Thyroid gland (tissue), 4 donors: ENCODE measurements at regions not wholly inside any gene's neighbourhood (a gene's known extent, or its start where the extent isn't known, plus 50 kb on each side); places are given as distances from the start of the nearest gene placed in this dataset.

Experiments
- DNase-seq, 2 donors: peaks; one replicate each; pipeline ENCODE4 v3.0.0-alpha.2; 2019
- H3K27ac ChIP-seq, 3 donors: fragments of 200-600 bp; sonication (generic); 1 replicate in 2 of 3; 2 replicates in 1 of 3; pipeline ENCODE4 v1.5.1; 2016 to 2019; ENCODE audit warnings: mild to moderate bottlenecking in 1 of 3, moderate library complexity in 1 of 3
- H3K27me3 ChIP-seq: fragments of 200-600 bp; sonication (generic); one replicate; pipeline ENCODE4 v1.5.1; 2019
- H3K36me3 ChIP-seq, 2 donors: fragments of 200-600 bp; sonication (generic); one replicate each; pipeline ENCODE4 v1.5.1; 2016 to 2019
- H3K4me1 ChIP-seq, 2 donors: fragments of 200-600 bp; sonication (generic); one replicate each; pipeline ENCODE4 v1.5.1; 2017 to 2019
- H3K4me3 ChIP-seq, 3 donors: fragments of 200-600 bp; sonication (generic); replicated peaks in 1 of 3; 1 replicate in 2 of 3; 2 replicates in 1 of 3; pipeline ENCODE4 v1.5.1; 2016; ENCODE audit warnings: mild to moderate bottlenecking in 1 of 3
- H3K9me3 ChIP-seq: fragments of 200-600 bp; sonication (generic); one replicate; pipeline ENCODE4 v1.5.1; 2017
- POLR2A ChIP-seq, 2 donors: fragments of 450-650 bp; IDR thresholded peaks; one replicate each; pipeline ENCODE4 v1.6.1; 2017; ENCODE audit warnings: antibody characterized with exemption in 2 of 2, mild to moderate bottlenecking in 2 of 2, moderate library complexity in 1 of 2
- WGBS, 2 donors: methylation state at CpG; one replicate each; pipeline ENCODE4 v1.1.5; 2017; 5-methylcytosine and 5-hydroxymethylcytosine counted together
- intact Hi-C: fragments of 100-400 bp; cut with DNase I; formaldehyde crosslinking; loops from one replicate; pipeline ENCODE4 v1.15.1; 2023
- TF ChIP-seq, protein P1 (sequence below), 6 experiments: fragments of 200-600 bp in 3 of 6; fragments of 450-650 bp in 3 of 6; sonication (generic) in 3 of 6; IDR thresholded peaks; one replicate each; pipeline ENCODE4 v1.5.1; 2016 to 2019; ENCODE audit warnings: antibody characterized with exemption in 6 of 6, mild to moderate bottlenecking in 2 of 6, inconsistent platforms in 1 of 6, moderate library complexity in 1 of 6

DNA sequence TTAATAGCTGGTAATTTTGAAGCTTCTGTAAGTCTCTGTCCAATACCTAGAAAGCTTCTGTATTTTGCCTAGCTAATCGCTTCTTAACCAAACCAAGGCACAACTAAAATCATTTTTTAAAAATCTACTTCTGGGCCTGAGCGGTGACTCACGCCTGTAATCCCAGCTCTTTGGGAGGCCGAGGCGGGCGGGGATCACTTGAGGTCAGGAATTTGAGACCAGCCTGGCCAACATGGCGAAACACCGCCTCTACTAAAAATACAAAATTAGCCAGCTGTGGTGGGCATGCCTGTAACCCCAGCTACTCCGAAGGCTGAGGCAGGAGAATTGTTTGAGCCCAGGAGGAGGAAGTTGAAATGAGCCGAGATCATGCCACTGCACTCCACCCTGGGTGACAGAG lies 148.6 kb upstream of the FIGN start:
- intact Hi-C loops, result no loop called here
- TF ChIP-seq, protein P1, sequence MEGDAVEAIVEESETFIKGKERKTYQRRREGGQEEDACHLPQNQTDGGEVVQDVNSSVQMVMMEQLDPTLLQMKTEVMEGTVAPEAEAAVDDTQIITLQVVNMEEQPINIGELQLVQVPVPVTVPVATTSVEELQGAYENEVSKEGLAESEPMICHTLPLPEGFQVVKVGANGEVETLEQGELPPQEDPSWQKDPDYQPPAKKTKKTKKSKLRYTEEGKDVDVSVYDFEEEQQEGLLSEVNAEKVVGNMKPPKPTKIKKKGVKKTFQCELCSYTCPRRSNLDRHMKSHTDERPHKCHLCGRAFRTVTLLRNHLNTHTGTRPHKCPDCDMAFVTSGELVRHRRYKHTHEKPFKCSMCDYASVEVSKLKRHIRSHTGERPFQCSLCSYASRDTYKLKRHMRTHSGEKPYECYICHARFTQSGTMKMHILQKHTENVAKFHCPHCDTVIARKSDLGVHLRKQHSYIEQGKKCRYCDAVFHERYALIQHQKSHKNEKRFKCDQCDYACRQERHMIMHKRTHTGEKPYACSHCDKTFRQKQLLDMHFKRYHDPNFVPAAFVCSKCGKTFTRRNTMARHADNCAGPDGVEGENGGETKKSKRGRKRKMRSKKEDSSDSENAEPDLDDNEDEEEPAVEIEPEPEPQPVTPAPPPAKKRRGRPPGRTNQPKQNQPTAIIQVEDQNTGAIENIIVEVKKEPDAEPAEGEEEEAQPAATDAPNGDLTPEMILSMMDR (IDR thresholded peaks at IDR 0.05), result no peak
- no peak for TF ChIP-seq POLR2A (IDR thresholded peaks at IDR 0.05)
- no peak overlapping the region for H3K4me3 ChIP-seq

DNA sequence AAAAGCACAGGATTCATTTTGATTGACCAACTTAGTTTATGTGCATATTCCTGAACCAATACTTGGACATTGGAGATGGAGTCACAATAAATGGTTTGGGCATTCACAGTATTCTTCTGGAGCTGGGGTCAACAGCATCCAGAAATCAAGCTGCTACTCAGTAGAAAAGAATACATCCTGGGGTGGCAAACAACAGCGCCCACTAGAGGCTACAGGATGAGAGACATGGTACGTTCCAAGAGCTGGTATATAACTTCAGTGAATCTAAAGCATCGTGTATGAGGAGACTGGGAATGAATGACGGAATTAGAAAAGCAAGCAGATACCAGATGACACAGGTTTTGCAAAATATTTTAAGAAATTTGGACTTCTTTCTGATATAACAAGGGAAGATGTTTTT lies 142.9 kb upstream of the FIGN start:
- no peaks in the 10 kb centered on the region for H3K9me3 ChIP-seq
- TF ChIP-seq, protein P1 (IDR thresholded peaks at IDR 0.05), result peak in 3 of 6 experiments; percentile 18 to 30 (median 29)
- no peak for TF ChIP-seq POLR2A (IDR thresholded peaks at IDR 0.05)
- H3K4me1 ChIP-seq, result no peaks in the 10 kb centered on the region
- H3K27me3 ChIP-seq, result no peaks in the 10 kb centered on the region
- no peak overlapping the region for H3K27ac ChIP-seq
- intact Hi-C loops, result no loop called here
- DNase-seq, result peak; percentile 6 to 10
- H3K36me3 ChIP-seq, result no peaks in the 10 kb centered on the region
- WGBS, 2 donors, result 68 to 74% methylated on average over 4 of the region's 4 CpGs
- no peak overlapping the region for H3K4me3 ChIP-seq

More for the DNA sequence above, 148.6 kb upstream of the FIGN start:
- Histone ChIP-seq H3K27me3 (no peaks in the 10 kb centered on the region), H3K9me3 (no peaks in the 10 kb centered on the region), H3K27ac (no peak overlapping the region), H3K36me3 (no peaks in the 10 kb centered on the region), H3K4me1 (no peaks in the 10 kb centered on the region)
- DNase-seq, result no peak
- WGBS, 2 donors, result 93 to 94% methylated on average over 10 of the region's 10 CpGs

DNA sequence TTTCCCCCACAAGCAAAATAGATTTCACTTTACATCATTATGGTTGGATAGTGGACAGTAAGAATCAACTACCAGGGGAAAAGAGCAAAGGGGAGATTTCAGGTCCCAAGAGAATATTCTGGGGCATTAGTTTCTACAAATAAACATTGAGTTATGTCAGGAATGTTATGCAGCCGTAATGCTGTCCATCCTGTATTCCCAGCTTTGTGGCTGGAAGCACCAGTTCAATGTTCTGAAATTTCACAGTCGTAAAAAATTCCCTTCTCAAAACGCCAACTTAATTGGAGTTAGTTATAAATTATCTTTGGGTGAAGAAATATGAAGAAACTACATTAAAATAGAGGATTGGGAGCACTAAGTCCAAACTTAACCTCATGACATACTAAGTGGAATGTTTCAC lies 141.5 kb upstream of the FIGN start:
- WGBS, 2 donors, result 49 to 53% methylated on average over 3 of the region's 3 CpGs
- Histone ChIP-seq H3K27ac (no peak overlapping the region), H3K9me3 (no peaks in the 10 kb centered on the region), H3K27me3 (no peaks in the 10 kb centered on the region), H3K4me3 (no peak overlapping the region), H3K4me1 (no peaks in the 10 kb centered on the region), H3K36me3 (no peaks in the 10 kb centered on the region)
- DNase-seq, result no peak
- intact Hi-C loops, result no loop called here
- TF ChIP-seq, protein P1 (IDR thresholded peaks at IDR 0.05), result no peak
- no peak for TF ChIP-seq POLR2A (IDR thresholded peaks at IDR 0.05)

DNA sequence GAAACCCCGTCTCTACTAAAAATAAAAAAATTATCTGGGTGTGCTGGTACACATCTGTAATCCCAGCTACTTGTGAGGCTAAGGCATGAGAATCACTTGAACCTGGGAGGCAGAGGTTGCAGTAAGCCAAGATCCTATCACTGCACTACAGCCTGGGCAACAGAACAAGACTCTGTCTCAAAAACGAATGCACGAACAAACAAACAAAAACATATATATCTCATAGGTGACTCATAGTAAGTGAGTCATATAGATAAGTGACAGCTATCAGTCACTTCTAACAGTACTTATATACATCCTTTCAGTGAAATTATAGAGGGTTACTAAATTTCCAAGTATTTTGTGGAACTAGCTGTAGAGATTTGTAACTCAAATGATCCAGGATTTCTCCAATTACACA lies 127.3 kb upstream of the FIGN start:
- Histone ChIP-seq H3K9me3 (no peaks in the 10 kb centered on the region), H3K4me3 (no peak overlapping the region), H3K36me3 (no peaks in the 10 kb centered on the region), H3K27me3 (no peaks in the 10 kb centered on the region), H3K4me1 (no peaks in the 10 kb centered on the region), H3K27ac (no peak overlapping the region)
- TF ChIP-seq, protein P1 (IDR thresholded peaks at IDR 0.05), result no peak
- TF ChIP-seq POLR2A (IDR thresholded peaks at IDR 0.05), result no peak
- no peak for DNase-seq
- intact Hi-C loops, result no loop called here
- 86 to 98% methylated on average over 3 of the region's 3 CpGs for WGBS, 2 donors

DNA sequence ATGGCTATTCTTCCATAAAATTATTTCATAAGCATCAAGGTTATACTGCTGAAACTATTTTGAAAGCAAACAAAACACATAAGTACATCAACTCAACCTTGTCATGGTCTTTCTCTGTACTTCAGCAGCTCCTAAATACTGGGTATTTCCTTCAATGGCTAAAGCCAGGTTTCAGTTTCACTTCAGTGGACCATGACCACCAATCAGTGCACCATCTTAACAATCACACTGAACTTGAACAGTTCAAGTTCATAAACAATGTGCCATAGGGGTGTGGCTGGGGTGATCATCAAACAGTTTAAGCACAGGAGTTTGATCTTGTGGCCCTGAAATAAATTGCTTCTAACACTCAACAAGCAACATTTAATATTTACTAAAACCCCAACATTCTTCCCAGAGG lies 124.1 kb upstream of the FIGN start:
- intact Hi-C loops, result no loop called here

More for the DNA sequence above, 124.1 kb upstream of the FIGN start:
- TF ChIP-seq, protein P1 (IDR thresholded peaks at IDR 0.05), result no peak
- TF ChIP-seq POLR2A (IDR thresholded peaks at IDR 0.05), result no peak
- no peaks in the 10 kb centered on the region for H3K4me1 ChIP-seq
- H3K9me3 ChIP-seq, result no peaks in the 10 kb centered on the region
- no peak overlapping the region for H3K27ac ChIP-seq
- no peak for DNase-seq
- H3K36me3 ChIP-seq, result no peaks in the 10 kb centered on the region
- H3K27me3 ChIP-seq, result no peaks in the 10 kb centered on the region
- no peak overlapping the region for H3K4me3 ChIP-seq
